ENCODE measurements at regions not wholly inside any gene's neighbourhood (a gene's known extent, or its start where the extent isn't known, plus 50 kb on each side); places are given as distances from the start of the nearest gene placed in this dataset.

GRCh38 chr12:115450710-115451109 is 766.7 kb upstream of the TBX3 start:
- no TSS peak for BruUV-seq (replicated peaks)

More at GRCh38 chr12:115450710-115451109, 766.7 kb upstream of the TBX3 start:
- Histone ChIP-seq H4K20me1 (replicated peaks; ENCODE audit: control insufficient read depth, insufficient read depth, low read length) (no peaks in the 10 kb centered on the region; the same call in 1 of the 2 replicates), H3K9me3 (replicated peaks; ENCODE audit: control insufficient read depth, insufficient read depth, low read depth, low read length) (no peaks in the 10 kb centered on the region), H3K36me3 (ENCODE audit: control insufficient read depth, insufficient read depth, low read length) (no peaks in the 10 kb centered on the region), H3K9me1 (ENCODE audit: control insufficient read depth, insufficient read depth, low read length) (peaks cover 3% of the 10 kb centered on the region), H2AFZ (ENCODE audit: low read depth, low read length) (no peak overlapping the region), H3K27me3 (ENCODE audit: control insufficient read depth in 2 of 2, insufficient read depth in 2 of 2, low read length in 2 of 2) (peaks cover 14 to 30% of the 10 kb centered on the region in 2 experiments), H3K79me2 (ENCODE audit: control insufficient read depth, insufficient read depth, low read length) (no peaks in the 10 kb centered on the region), H3K9ac (ENCODE audit: insufficient read depth in 1 of 2, low read depth in 2 of 2, low read length in 2 of 2) (no peak overlapping the region), H3K4me3 (no peak overlapping the region), H3K27ac (ENCODE audit: extremely low read depth, low read depth, low read length) (no peak overlapping the region), H3K4me2 (ENCODE audit: insufficient read depth, low read length) (no peak overlapping the region), H3K4me1 (replicated peaks in 1 of 2; ENCODE audit: control insufficient read depth in 2 of 2, insufficient read depth in 2 of 2, low read length in 2 of 2) (peaks cover 2 to 4% of the 10 kb centered on the region in 2 experiments; a peak in 2 of 5 replicates)
- intact Hi-C loops (cut with micrococcal nuclease) = no loop called here
- ChIA-PET CTCF (ENCODE audit: low intra/inter-chr PET ratio) (no interaction called here), POLR2A (interaction anchor here (0.7 kb wide), 1 partner anchor 11 kb away, joined by 3 read pairs; no protein-coding TSS in a partner anchor)
- no peak for DNase-seq (ENCODE audit: extremely low read depth in 1 of 4, low spot score in 3 of 4)
- WGBS (ENCODE audit: insufficient coverage, low coverage, missing lambda C conversion rate) = 3% methylated on average over 8 of the region's 8 CpGs
- FAIRE-seq = no peak
- no peak for ATAC-seq
- TF ChIP-seq SPI1 (IDR thresholded peaks at IDR 0.05; ENCODE audit: borderline replicate concordance, low read depth, low read length) (no peak), XRCC4 (IDR thresholded peaks at IDR 0.05; ENCODE audit: extremely low read depth, insufficient read depth, insufficient read length) (no peak), VEZF1 (CRISPR knock-in tag; IDR thresholded peaks at IDR 0.05) (no peak), NFIX (CRISPR knock-in tag; IDR thresholded peaks at IDR 0.05; ENCODE audit: low read depth) (no peak), IRF2 (CRISPR knock-in tag; IDR thresholded peaks at IDR 0.05) (no peak), LCOR (CRISPR knock-in tag; IDR thresholded peaks at IDR 0.05) (no peak), RUNX1 (IDR thresholded peaks at IDR 0.05; ENCODE audit: low read depth) (no peak), ZBTB9 (CRISPR knock-in tag; IDR thresholded peaks at IDR 0.05) (no peak), PTBP1 (IDR thresholded peaks at IDR 0.05; ENCODE audit: low read depth, low read length) (no peak), MED1 (CRISPR knock-in tag; IDR thresholded peaks at IDR 0.05; ENCODE audit: borderline replicate concordance) (no peak), ZNF165 (CRISPR knock-in tag; IDR thresholded peaks at IDR 0.05; ENCODE audit: borderline replicate concordance) (no peak)
- in situ Hi-C loops (cut with MboI) = no loop called here

Data from K562 (cell line).